H1 (cell line): ENCODE measurements at regions not wholly inside any gene's neighbourhood (a gene's known extent, or its start where the extent isn't known, plus 50 kb on each side); places are given as distances from the start of the nearest gene placed in this dataset.

ENCODE experiments used
- CTCF ChIA-PET: fragments of 300-600 bp; sonication (Branson Sonifier 250); formaldehyde crosslinking; loops from one replicate; lab custom pipeline; 2021; ENCODE audit not compliant: partially characterized antibody; lab: Charles Lee
- POLR2A ChIA-PET: fragments of 300-600 bp; sonication (Branson Sonifier 250); formaldehyde crosslinking; loops from one replicate; lab custom pipeline; 2021; ENCODE audit warnings: inconsistent platforms; ENCODE audit not compliant: partially characterized antibody; lab: Charles Lee
- DNase-seq, 2 experiments: peaks; one replicate each; pipeline versions ENCODE4 v3.0.0 to v3.0.0-alpha.2; 2010 to 2022; ENCODE audit warnings: low spot score in 2 of 2, low read depth in 1 of 2, mixed read lengths in 1 of 2
- FAIRE-seq: peaks from 2 replicates; lab custom pipeline; 2011; peaks lifted over from hg19 to GRCh38; lab: Jason Lieb, UNC
- H2AFZ ChIP-seq: 2 replicates; pipeline ENCODE4 v1.8.1; 2012; ENCODE audit warnings: low read length, inconsistent platforms
- H2AK5ac ChIP-seq: 2 replicates; pipeline ENCODE4 v1.6.1; 2013; ENCODE audit warnings: low read depth, low read length
- H2BK120ac ChIP-seq: replicated peaks from 2 replicates; pipeline ENCODE3; 2013; ENCODE audit warnings: low read depth, low read length, inconsistent platforms
- H2BK12ac ChIP-seq: 2 replicates; pipeline ENCODE4 v1.6.1; 2013; ENCODE audit warnings: low read depth, low read length
- H2BK15ac ChIP-seq: 2 replicates; pipeline ENCODE4 v1.6.1; 2013; ENCODE audit warnings: low read length
- H2BK20ac ChIP-seq: 2 replicates; pipeline ENCODE4 v1.6.1; 2013; ENCODE audit warnings: low read length
- H2BK5ac ChIP-seq: 2 replicates; pipeline ENCODE4 v1.6.1; 2013; ENCODE audit warnings: low read depth, low read length
- H3K14ac ChIP-seq: 2 replicates; pipeline ENCODE4 v1.6.1; 2013; ENCODE audit warnings: inconsistent platforms; ENCODE audit not compliant: insufficient read length
- H3K18ac ChIP-seq: 2 replicates; pipeline ENCODE4 v1.6.1; 2013; ENCODE audit warnings: low read length; ENCODE audit errors: extremely low read depth
- H3K23ac ChIP-seq: 2 replicates; pipeline ENCODE4 v1.6.1; 2013; ENCODE audit warnings: inconsistent platforms; ENCODE audit not compliant: insufficient read length
- H3K23me2 ChIP-seq: 2 replicates; pipeline ENCODE4 v1.6.1; 2013; ENCODE audit warnings: low read depth, low read length
- H3K27ac ChIP-seq: 2 replicates; pipeline ENCODE4 v1.6.1; 2011; ENCODE audit warnings: low read depth, low read length, inconsistent platforms
- H3K27me3 ChIP-seq, 4 experiments: replicated peaks in 1 of 4; 1 replicate in 1 of 4; 2 replicates in 3 of 4; pipeline versions ENCODE4 v1.6.1 to v1.8.1; 2011 to 2013; ENCODE audit warnings: low read length in 3 of 4, mild to moderate bottlenecking in 3 of 4, inconsistent platforms in 2 of 4, mixed read lengths in 2 of 4, moderate library complexity in 1 of 4; ENCODE audit not compliant: control insufficient read depth in 3 of 4, insufficient read depth in 3 of 4; ENCODE audit errors: extremely low read depth in 1 of 4
- H3K36me3 ChIP-seq, 4 experiments: 2 replicates each; pipeline versions ENCODE4 v1.6.1 to v1.8.1; 2011 to 2013; ENCODE audit warnings: mild to moderate bottlenecking in 4 of 4, low read length in 3 of 4, moderate library complexity in 2 of 4, control low read depth in 1 of 4, inconsistent platforms in 1 of 4; ENCODE audit not compliant: insufficient read depth in 4 of 4, control insufficient read depth in 2 of 4
- H3K4ac ChIP-seq: replicated peaks from 2 replicates; pipeline ENCODE3; 2013; ENCODE audit warnings: low read length, low read depth, mixed read lengths, inconsistent platforms; ENCODE audit not compliant: insufficient read length
- H3K4me1 ChIP-seq, 4 experiments: replicated peaks in 1 of 4; 1 replicate in 1 of 4; 2 replicates in 3 of 4; pipeline versions ENCODE4 v1.6.1 to v1.8.1; 2011 to 2013; ENCODE audit warnings: low read length in 3 of 4, inconsistent platforms in 2 of 4, mixed read lengths in 1 of 4; ENCODE audit not compliant: insufficient read depth in 4 of 4, control insufficient read depth in 3 of 4
- H3K4me2 ChIP-seq, 2 experiments: 2 replicates each; pipeline versions ENCODE4 v1.6.1 to v1.8.1; 2011 to 2013; ENCODE audit warnings: low read depth in 2 of 2, low read length in 2 of 2, control low read depth in 1 of 2, inconsistent platforms in 1 of 2, mild to moderate bottlenecking in 1 of 2; ENCODE audit not compliant: insufficient read depth in 1 of 2
- H3K4me3 ChIP-seq, 4 experiments: fragments of 200-600, 300-600 bp in 1 of 4; sonication (generic), shearing (Covaris generic), sonication (Bioruptor Twin) in 1 of 4; 2 replicates each; pipeline versions ENCODE4 v1.5.1 to v1.8.1; 2011 to 2016; ENCODE audit warnings: low read length in 4 of 4, low read depth in 3 of 4, control low read depth in 2 of 4, inconsistent platforms in 2 of 4, mild to moderate bottlenecking in 2 of 4, mixed read lengths in 1 of 4, moderate library complexity in 1 of 4; ENCODE audit not compliant: insufficient read depth in 2 of 4; ENCODE audit errors: extremely low read depth in 1 of 4
- H3K56ac ChIP-seq: replicated peaks from 2 replicates; pipeline ENCODE3; 2013; ENCODE audit warnings: low read depth, mild to moderate bottlenecking, mixed read lengths, low read length, inconsistent platforms; ENCODE audit not compliant: insufficient read length
- H3K79me1 ChIP-seq: 2 replicates; pipeline ENCODE4 v1.6.1; 2013; ENCODE audit warnings: low read depth, low read length, control low read depth
- H3K79me2 ChIP-seq, 2 experiments: 2 replicates each; pipeline versions ENCODE4 v1.6.1 to v1.8.1; 2012 to 2013; ENCODE audit warnings: low read length in 2 of 2, mild to moderate bottlenecking in 2 of 2, inconsistent platforms in 1 of 2; ENCODE audit not compliant: insufficient read depth in 2 of 2, control insufficient read depth in 1 of 2
- H3K9ac ChIP-seq, 4 experiments: replicated peaks in 1 of 4; 1 replicate in 1 of 4; 2 replicates in 3 of 4; pipeline versions ENCODE4 v1.6.1 to v1.8.1; 2011 to 2013; ENCODE audit warnings: low read depth in 3 of 4, low read length in 3 of 4, control low read depth in 2 of 4, mild to moderate bottlenecking in 2 of 4, moderate library complexity in 2 of 4, inconsistent platforms in 1 of 4; ENCODE audit errors: extremely low read depth in 1 of 4
- H3K9me3 ChIP-seq, 2 experiments: 2 replicates each; pipeline versions ENCODE4 v1.6.1 to v1.8.1; 2012 to 2013; ENCODE audit warnings: mild to moderate bottlenecking in 2 of 2, moderate library complexity in 2 of 2, control low read depth in 1 of 2, inconsistent platforms in 1 of 2, low read depth in 1 of 2, low read length in 1 of 2, mixed read lengths in 1 of 2; ENCODE audit not compliant: insufficient read depth in 2 of 2
- H4K20me1 ChIP-seq, 2 experiments: replicated peaks in 1 of 2; 2 replicates each; pipeline versions ENCODE3 to v1.8.1; 2011 to 2013; ENCODE audit warnings: inconsistent platforms in 2 of 2, low read length in 2 of 2, mild to moderate bottlenecking in 1 of 2; ENCODE audit not compliant: insufficient read depth in 2 of 2, control insufficient read depth in 1 of 2
- H4K5ac ChIP-seq: 2 replicates; pipeline ENCODE4 v1.6.1; 2013; ENCODE audit warnings: low read length, low read depth, mixed read lengths, inconsistent platforms; ENCODE audit not compliant: insufficient read length
- H4K8ac ChIP-seq: 2 replicates; pipeline ENCODE4 v1.8.0; 2013; ENCODE audit warnings: mild to moderate bottlenecking, moderate library complexity, low read length, inconsistent platforms; ENCODE audit not compliant: insufficient read depth; ENCODE audit errors: extremely low read depth
- H4K91ac ChIP-seq: replicated peaks from 2 replicates; pipeline ENCODE3; 2013; ENCODE audit warnings: low read length, mixed read lengths, inconsistent platforms; ENCODE audit not compliant: insufficient read length
- GTF2F1 ChIP-seq: IDR thresholded peaks from 2 replicates; pipeline ENCODE4 v1.6.1; 2012; ENCODE audit warnings: low read depth, low read length, improper control_type of control experiment, borderline replicate concordance
- HDAC2 ChIP-seq, 2 experiments: fragments of 300-600 bp in 1 of 2; sonication (generic) in 1 of 2; IDR thresholded peaks; 2 replicates each; pipeline ENCODE4 v1.6.1; 2011 to 2012; ENCODE audit warnings: low read depth in 2 of 2, low read length in 2 of 2, mild to moderate bottlenecking in 2 of 2, moderate library complexity in 2 of 2, borderline replicate concordance in 1 of 2, inconsistent platforms in 1 of 2
- HDAC6 ChIP-seq: IDR thresholded peaks from one replicate; pipeline ENCODE4 v1.7.1; 2012; ENCODE audit warnings: low read depth, mild to moderate bottlenecking, inconsistent platforms, low read length, moderate library complexity
- JUND ChIP-seq: IDR thresholded peaks from 2 replicates; pipeline ENCODE4 v1.6.1; 2011; ENCODE audit warnings: mild to moderate bottlenecking, improper control_type of control experiment, low read length
- PHF8 ChIP-seq: fragments of 200-600 bp; sonication (generic); conservative IDR thresholded peaks from 2 replicates; pipeline ENCODE4 v1.7.1; 2012; ENCODE audit warnings: low read depth, mild to moderate bottlenecking, inconsistent platforms, low read length, moderate library complexity
- SIRT6 ChIP-seq: IDR thresholded peaks from one replicate; pipeline ENCODE4 v1.7.1; 2012; ENCODE audit warnings: low read length, inconsistent platforms
- SUZ12 ChIP-seq: fragments of 200-600 bp; sonication (generic); IDR thresholded peaks from 2 replicates; pipeline ENCODE4 v1.6.1; 2012; ENCODE audit warnings: mild to moderate bottlenecking, inconsistent platforms, low read length, moderate library complexity, mixed read lengths
- TCF12 ChIP-seq: IDR thresholded peaks from 2 replicates; pipeline ENCODE4 v1.6.1; 2011; ENCODE audit warnings: low read depth, mild to moderate bottlenecking, low read length
- YY1 ChIP-seq: IDR thresholded peaks from 2 replicates; pipeline ENCODE4 v1.6.1; 2011; ENCODE audit warnings: low read depth, mild to moderate bottlenecking, low read length
- WGBS, 2 experiments: shearing (Covaris generic) in 1 of 2; methylation state at CpG; one replicate each; pipeline versions ENCODE4 v1.1.6 to v1.1.7; 2013 to 2015; ENCODE audit warnings: low lambda C conversion rate in 2 of 2, mixed read lengths in 2 of 2, inconsistent platforms in 1 of 2, low coverage in 1 of 2, missing lambda C conversion rate in 1 of 2; ENCODE audit not compliant: insufficient replicate concordance in 2 of 2, insufficient coverage in 1 of 2, insufficient read length in 1 of 2; ENCODE audit errors: extremely low coverage in 1 of 2, missing lambda C conversion rate in 1 of 2; 5-methylcytosine and 5-hydroxymethylcytosine counted together
- TF ChIP-seq, protein P1 (sequence below): IDR thresholded peaks from 2 replicates; pipeline ENCODE4 v1.6.1; 2012; ENCODE audit warnings: low read length, inconsistent platforms

GRCh38 chr11:105211806-105212554 lies 72.4 kb upstream of the CARD18 start:
- no peak overlapping the region for H2AFZ ChIP-seq

More at GRCh38 chr11:105211806-105212554, 72.4 kb upstream of the CARD18 start:
- no peaks in the 10 kb centered on the region for H3K9me3 ChIP-seq
- H3K4me2 ChIP-seq = no peak overlapping the region
- FAIRE-seq (no peak), DNase-seq (no peak)
- no peak overlapping the region for H3K4ac ChIP-seq
- no peak overlapping the region for H3K9ac ChIP-seq
- no peak overlapping the region for H2AK5ac ChIP-seq
- no peak overlapping the region for H3K18ac ChIP-seq
- ChIA-PET POLR2A (no interaction called here), CTCF (interaction anchor here (1.3 kb wide), 1 partner anchor 880 kb away, joined by 3 read pairs; no protein-coding TSS in a partner anchor)
- no peak overlapping the region for H2BK5ac ChIP-seq
- no peaks in the 10 kb centered on the region for H3K79me1 ChIP-seq
- no peaks in the 10 kb centered on the region for H3K4me1 ChIP-seq
- H3K56ac ChIP-seq = no peak overlapping the region
- no peaks in the 10 kb centered on the region for H3K23me2 ChIP-seq
- H3K27ac ChIP-seq = no peak overlapping the region
- no peak overlapping the region for H2BK15ac ChIP-seq
- H3K23ac ChIP-seq = no peak overlapping the region
- H2BK120ac ChIP-seq = no peak overlapping the region
- H3K14ac ChIP-seq = no peak overlapping the region
- H4K91ac ChIP-seq = no peak overlapping the region
- H3K36me3 ChIP-seq = no peaks in the 10 kb centered on the region
- H4K5ac ChIP-seq = no peak overlapping the region
- no peaks in the 10 kb centered on the region for H3K79me2 ChIP-seq
- H2BK12ac ChIP-seq = no peak overlapping the region
- H4K8ac ChIP-seq = no peak overlapping the region
- no peaks in the 10 kb centered on the region for H3K27me3 ChIP-seq
- no peak for TF ChIP-seq SUZ12
- TF ChIP-seq TCF12 = no peak
- TF ChIP-seq, protein P1, sequence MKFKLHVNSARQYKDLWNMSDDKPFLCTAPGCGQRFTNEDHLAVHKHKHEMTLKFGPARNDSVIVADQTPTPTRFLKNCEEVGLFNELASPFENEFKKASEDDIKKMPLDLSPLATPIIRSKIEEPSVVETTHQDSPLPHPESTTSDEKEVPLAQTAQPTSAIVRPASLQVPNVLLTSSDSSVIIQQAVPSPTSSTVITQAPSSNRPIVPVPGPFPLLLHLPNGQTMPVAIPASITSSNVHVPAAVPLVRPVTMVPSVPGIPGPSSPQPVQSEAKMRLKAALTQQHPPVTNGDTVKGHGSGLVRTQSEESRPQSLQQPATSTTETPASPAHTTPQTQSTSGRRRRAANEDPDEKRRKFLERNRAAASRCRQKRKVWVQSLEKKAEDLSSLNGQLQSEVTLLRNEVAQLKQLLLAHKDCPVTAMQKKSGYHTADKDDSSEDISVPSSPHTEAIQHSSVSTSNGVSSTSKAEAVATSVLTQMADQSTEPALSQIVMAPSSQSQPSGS = no peak
- no peak for TF ChIP-seq PHF8
- TF ChIP-seq HDAC2 (IDR thresholded peaks at IDR 0.05; ENCODE audit: borderline replicate concordance in 1 of 2, low read depth in 2 of 2, low read length in 2 of 2) = no peak
- TF ChIP-seq HDAC6 = no peak
- TF ChIP-seq GTF2F1 = no peak
- TF ChIP-seq YY1 = no peak
- TF ChIP-seq JUND = no peak
- no peak for TF ChIP-seq SIRT6
- H2BK20ac ChIP-seq = no peak overlapping the region
- WGBS, 2 experiments = 94% methylated on average over 5 of the region's 5 CpGs; no CpG with 5 or more reads in 1 of the 2 experiments
- no peak overlapping the region for H3K4me3 ChIP-seq
- no peaks in the 10 kb centered on the region for H4K20me1 ChIP-seq
